AG08396 (cell line): ENCODE measurements at regions not wholly inside any gene's neighbourhood (a gene's known extent, or its start where the extent isn't known, plus 50 kb on each side); places are given as distances from the start of the nearest gene placed in this dataset.
"Not testable (repeated sequence)": the region's sequence is repeated elsewhere in the genome, so short reads cannot be mapped to it uniquely, and the experiment has no call there.

ENCODE experiments used
- DNase-seq: peaks from one replicate; pipeline ENCODE4 v3.0.0; 2012; ENCODE audit warnings: low spot score, mixed read lengths

GRCh38 chr2:59879700-59880131 is 673.7 kb downstream of the BCL11A start:
- no peak for DNase-seq

GRCh38 chr2:59875836-59876235 is 677.6 kb downstream of the BCL11A start:
- DNase-seq, result no peak

GRCh38 chr2:59874971-59875755 is 678.3 kb downstream of the BCL11A start:
- no peak for DNase-seq

GRCh38 chr2:59874361-59874760 is 679.1 kb downstream of the BCL11A start:
- no peak for DNase-seq

- DNase-seq, result no peak
Observed at GRCh38 chr2:59871830-59872229, 681.6 kb downstream of the BCL11A start.

GRCh38 chr2:59868981-59869380 is 684.5 kb downstream of the BCL11A start:
- DNase-seq, result no peak

- no peak for DNase-seq
Observed at GRCh38 chr2:59866436-59866835, 687.0 kb downstream of the BCL11A start.

- no peak for DNase-seq
Observed at GRCh38 chr2:59858540-59858939, 694.9 kb downstream of the BCL11A start.

GRCh38 chr2:59857109-59857508 is 696.3 kb downstream of the BCL11A start:
- DNase-seq, result no peak

- DNase-seq, result no peak
Observed at GRCh38 chr2:59856391-59856790, 697.1 kb downstream of the BCL11A start.

- DNase-seq, result no peak
Observed at GRCh38 chr2:59853032-59853431, 700.4 kb downstream of the BCL11A start.

GRCh38 chr2:59851836-59852475 is 701.5 kb downstream of the BCL11A start:
- no peak for DNase-seq

- no peak for DNase-seq
Observed at GRCh38 chr2:59850554-59850953, 702.9 kb downstream of the BCL11A start.

- no peak for DNase-seq
Observed at GRCh38 chr2:59833941-59834340, 719.5 kb downstream of the BCL11A start.

GRCh38 chr2:59830601-59831000 is 722.9 kb downstream of the BCL11A start:
- no peak for DNase-seq

GRCh38 chr2:59827677-59828076 is 725.8 kb downstream of the BCL11A start:
- no peak for DNase-seq

- no peak for DNase-seq
Observed at GRCh38 chr2:59826177-59826576, 727.3 kb downstream of the BCL11A start.

- DNase-seq, result no peak
Observed at GRCh38 chr2:59824314-59824713, 729.1 kb downstream of the BCL11A start.

GRCh38 chr2:59816075-59816474 is 737.4 kb downstream of the BCL11A start:
- DNase-seq, result no peak

GRCh38 chr2:59810283-59810682 is 743.2 kb downstream of the BCL11A start:
- not testable (repeated sequence) for DNase-seq

- no peak for DNase-seq
Observed at GRCh38 chr2:59806486-59806885, 747.0 kb downstream of the BCL11A start.

GRCh38 chr2:59804732-59805131 is 748.7 kb downstream of the BCL11A start:
- no peak for DNase-seq

- no peak for DNase-seq
Observed at GRCh38 chr2:59803586-59803985, 749.9 kb downstream of the BCL11A start.
